ENCODE measurements at regions not wholly inside any gene's neighbourhood (a gene's known extent, or its start where the extent isn't known, plus 50 kb on each side); places are given as distances from the start of the nearest gene placed in this dataset.

- Histone ChIP-seq H4K20me1 (replicated peaks; ENCODE audit: insufficient read depth) (no peaks in the 10 kb centered on the region), H3K27me3 (ENCODE audit: insufficient read depth) (no peaks in the 10 kb centered on the region), H3K4me3 (no peak overlapping the region), H2AFZ (no peak overlapping the region), H3F3A (replicated peaks; ENCODE audit: low read depth) (no peaks in the 10 kb centered on the region), H3K79me2 (replicated peaks; ENCODE audit: insufficient read depth) (no peaks in the 10 kb centered on the region), H3K9me2 (ENCODE audit: insufficient read depth) (peaks cover 6% of the 10 kb centered on the region), H3K4me1 (ENCODE audit: insufficient read depth) (no peaks in the 10 kb centered on the region), H3K36me3 (ENCODE audit: insufficient read depth) (no peaks in the 10 kb centered on the region), H3K27ac (ENCODE audit: low read depth) (no peak overlapping the region), H3K4me2 (no peak overlapping the region)
- Mint-ChIP-seq H3K9me3 (no peaks in the 10 kb centered on the region), H3K36me3 (ENCODE audit: low read depth) (no peaks in the 10 kb centered on the region), H3K4me1 (peaks cover 11% of the 10 kb centered on the region), H3K27ac (no peak overlapping the region), H3K4me3 (no peak overlapping the region), H3K27me3 (ENCODE audit: insufficient read depth, low read depth, poor library complexity) (peaks cover 7% of the 10 kb centered on the region)
- ATAC-seq (no peak), DNase-seq (ENCODE audit: low spot score) (no peak)
- TF ChIP-seq STAT1 (IDR thresholded peaks at IDR 0.05; ENCODE audit: unreplicated experiment) (no peak), NANOG (IDR thresholded peaks at IDR 0.05; ENCODE audit: borderline replicate concordance) (no peak), CREB1 (CRISPR knock-in tag; IDR thresholded peaks at IDR 0.05; ENCODE audit: low read depth) (no peak), ETS1 (IDR thresholded peaks at IDR 0.05) (no peak), REST (IDR thresholded peaks at IDR 0.05; ENCODE audit: unreplicated experiment) (no peak), EZH2 (IDR thresholded peaks at IDR 0.05; ENCODE audit: low read depth, unreplicated experiment) (no peak), EZH2phosphoT487 (IDR thresholded peaks at IDR 0.05; ENCODE audit: unreplicated experiment) (no peak), POLR2AphosphoS5 (IDR thresholded peaks at IDR 0.05; ENCODE audit: low read depth) (no peak), CTCF (conservative IDR thresholded peaks at IDR 0.05; ENCODE audit: low read depth in 2 of 2) (no peak), ZNF331 (CRISPR knock-in tag; IDR thresholded peaks at IDR 0.05; ENCODE audit: low read depth) (no peak), ZNF114 (CRISPR knock-in tag; IDR thresholded peaks at IDR 0.05) (no peak), JUNB (IDR thresholded peaks at IDR 0.05; ENCODE audit: unreplicated experiment) (no peak), ZNF462 (CRISPR knock-in tag; IDR thresholded peaks at IDR 0.05) (no peak)
These were observed 271.7 kb downstream of the NDUFA10 start for GRCh38 chr2:239753401-239753837.
